Kasumi-1 (cell line): ENCODE measurements at regions not wholly inside any gene's neighbourhood (a gene's known extent, or its start where the extent isn't known, plus 50 kb on each side); places are given as distances from the start of the nearest gene placed in this dataset.

Experiments used
- DNase-seq, 2 experiments: peaks; one replicate each; lab custom pipeline; 2025; lab: John Stamatoyannopoulos, UW

- no peak for DNase-seq
Measured at GRCh38 chr6:156308604-156309003, 468.6 kb upstream of the ARID1B start.

GRCh38 chr6:156306531-156306930, 470.6 kb upstream of the ARID1B start:
- DNase-seq: no peak

- no peak for DNase-seq
Measured at GRCh38 chr6:156283091-156283490, 494.1 kb upstream of the ARID1B start.

GRCh38 chr6:156282087-156282486, 495.1 kb upstream of the ARID1B start:
- DNase-seq: no peak

- DNase-seq: no peak
Measured at GRCh38 chr6:156281266-156281665, 495.9 kb upstream of the ARID1B start.

GRCh38 chr6:156280065-156280464, 497.1 kb upstream of the ARID1B start:
- no peak for DNase-seq

GRCh38 chr6:156279261-156279969, 497.8 kb upstream of the ARID1B start:
- DNase-seq: no peak

- DNase-seq: no peak
Measured at GRCh38 chr6:156273065-156273711, 504.0 kb upstream of the ARID1B start.

GRCh38 chr6:156269751-156270369, 507.3 kb upstream of the ARID1B start:
- no peak for DNase-seq

- DNase-seq: no peak
Measured at GRCh38 chr6:156268849-156269248, 508.3 kb upstream of the ARID1B start.

- no peak for DNase-seq
Measured at GRCh38 chr6:156262014-156262413, 515.2 kb upstream of the ARID1B start.

- DNase-seq: no peak
Measured at GRCh38 chr6:156260815-156261214, 516.4 kb upstream of the ARID1B start.

GRCh38 chr6:156258981-156259380, 518.2 kb upstream of the ARID1B start:
- DNase-seq: no peak

- DNase-seq: no peak
Measured at GRCh38 chr6:156256161-156256560, 521.0 kb upstream of the ARID1B start.

- DNase-seq: no peak
Measured at GRCh38 chr6:156254240-156254639, 522.9 kb upstream of the ARID1B start.

GRCh38 chr6:156250593-156250992, 526.6 kb upstream of the ARID1B start:
- no peak for DNase-seq

- no peak for DNase-seq
Measured at GRCh38 chr6:156242206-156242605, 535.0 kb upstream of the ARID1B start.

- DNase-seq: no peak
Measured at GRCh38 chr6:156231026-156231765, 546.0 kb upstream of the ARID1B start.

GRCh38 chr6:156219973-156220372, 557.2 kb upstream of the ARID1B start:
- no peak for DNase-seq

GRCh38 chr6:156205678-156206077, 571.5 kb upstream of the ARID1B start:
- no peak for DNase-seq

- no peak for DNase-seq
Measured at GRCh38 chr6:156199182-156199581, 578.0 kb upstream of the ARID1B start.

GRCh38 chr6:156197513-156197912, 579.7 kb upstream of the ARID1B start:
- no peak for DNase-seq

- DNase-seq: no peak
Measured at GRCh38 chr6:156194981-156195380, 582.2 kb upstream of the ARID1B start.
